ENCODE measurements at regions not wholly inside any gene's neighbourhood (a gene's known extent, or its start where the extent isn't known, plus 50 kb on each side); places are given as distances from the start of the nearest gene placed in this dataset.

DNA sequence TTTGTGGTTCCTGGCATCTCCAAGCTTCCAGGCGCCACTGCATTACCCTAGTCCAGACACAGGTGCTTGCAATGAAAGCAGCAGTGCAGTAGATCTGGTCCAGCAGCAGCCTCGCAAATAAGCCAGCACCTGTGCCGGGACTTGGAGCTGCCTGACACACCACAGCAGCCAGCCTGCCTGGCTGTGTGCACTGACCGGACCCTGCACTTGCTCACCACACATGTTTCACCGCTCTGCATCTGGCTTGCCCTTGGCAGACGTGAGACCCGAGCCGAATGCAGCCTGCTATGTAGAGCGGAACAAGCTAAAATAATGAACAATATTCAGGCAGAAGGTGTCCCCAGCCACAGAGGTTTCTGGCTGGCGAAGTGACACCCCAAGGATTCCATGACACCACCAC lies 123.6 kb upstream of the POM121L12 start:
- TF ChIP-seq CTCF (IDR thresholded peaks at IDR 0.05; ENCODE audit: insufficient read depth, low read length, poor library complexity, severe bottlenecking), result no peak
- no peak for TF ChIP-seq EZH2phosphoT487 (conservative IDR thresholded peaks at IDR 0.05; ENCODE audit: low read length)
